RPMI8226 (cell line): ENCODE measurements at regions not wholly inside any gene's neighbourhood (a gene's known extent, or its start where the extent isn't known, plus 50 kb on each side); places are given as distances from the start of the nearest gene placed in this dataset.
"Not testable (repeated sequence)": the region's sequence is repeated elsewhere in the genome, so short reads cannot be mapped to it uniquely, and the experiment has no call there.

Experiments
- DNase-seq: peaks from one replicate; pipeline ENCODE4 v3.0.0-alpha.2; 2015

GRCh38 chr21:35479065-35479448, 430.0 kb upstream of the RUNX1 start:
- DNase-seq: no peak

GRCh38 chr21:35478161-35479064, 429.3 kb upstream of the RUNX1 start:
- DNase-seq: no peak

- no peak for DNase-seq
Measured at GRCh38 chr21:35477622-35478021, 428.5 kb upstream of the RUNX1 start.

GRCh38 chr21:35476621-35477395, 427.7 kb upstream of the RUNX1 start:
- DNase-seq: no peak

- no peak for DNase-seq
Measured at GRCh38 chr21:35475762-35476161, 426.7 kb upstream of the RUNX1 start.

GRCh38 chr21:35475009-35475408, 425.9 kb upstream of the RUNX1 start:
- no peak for DNase-seq

GRCh38 chr21:35473496-35473895, 424.4 kb upstream of the RUNX1 start:
- no peak for DNase-seq

GRCh38 chr21:35470522-35470921, 421.4 kb upstream of the RUNX1 start:
- DNase-seq: no peak

GRCh38 chr21:35469498-35469897, 420.4 kb upstream of the RUNX1 start:
- DNase-seq: no peak

- no peak for DNase-seq
Measured at GRCh38 chr21:35468991-35469390, 419.9 kb upstream of the RUNX1 start.

- DNase-seq: no peak
Measured at GRCh38 chr21:35467566-35467965, 418.5 kb upstream of the RUNX1 start.

- DNase-seq: not testable (repeated sequence)
Measured at GRCh38 chr21:35466681-35467080, 417.6 kb upstream of the RUNX1 start.

- no peak for DNase-seq
Measured at GRCh38 chr21:35465741-35466140, 416.6 kb upstream of the RUNX1 start.

- no peak for DNase-seq
Measured at GRCh38 chr21:35461700-35462099, 412.6 kb upstream of the RUNX1 start.

GRCh38 chr21:35460441-35460840, 411.3 kb upstream of the RUNX1 start:
- no peak for DNase-seq

GRCh38 chr21:35458405-35458804, 409.3 kb upstream of the RUNX1 start:
- no peak for DNase-seq

- DNase-seq: no peak
Measured at GRCh38 chr21:35457097-35457804, 408.1 kb upstream of the RUNX1 start.

- DNase-seq: no peak
Measured at GRCh38 chr21:35451276-35451675, 402.2 kb upstream of the RUNX1 start.

- no peak for DNase-seq
Measured at GRCh38 chr21:35450830-35451229, 401.7 kb upstream of the RUNX1 start.

- no peak for DNase-seq
Measured at GRCh38 chr21:35449846-35450245, 400.7 kb upstream of the RUNX1 start.

- no peak for DNase-seq
Measured at GRCh38 chr21:35448876-35449599, 399.9 kb upstream of the RUNX1 start.

GRCh38 chr21:35444391-35444790, 395.3 kb upstream of the RUNX1 start:
- DNase-seq: no peak
